GM23338 (cell line): ENCODE measurements at regions not wholly inside any gene's neighbourhood (a gene's known extent, or its start where the extent isn't known, plus 50 kb on each side); places are given as distances from the start of the nearest gene placed in this dataset.

Source experiments
- ATAC-seq: fragments of 200-7000 bp; cut with Tn5 transposase; 3 replicates; pipeline ENCODE4 v1.9.1; 2020
- DNase-seq: peaks from one replicate; pipeline ENCODE4 v3.0.0-alpha.2; 2015; ENCODE audit warnings: low spot score
- H2AFZ ChIP-seq: fragments of 200-600 bp; sonication (generic); 2 replicates; pipeline ENCODE4 v1.8.0; 2016; ENCODE audit warnings: antibody characterized with exemption, mild to moderate bottlenecking, moderate library complexity
- H3F3A ChIP-seq: fragments of 200-600 bp; sonication (generic); replicated peaks from 2 replicates; pipeline ENCODE4 v1.8.0; 2017; ENCODE audit warnings: antibody characterized with exemption, mixed run types, low read depth
- H3K27ac ChIP-seq: fragments of 200-600 bp; sonication (generic); 2 replicates; pipeline ENCODE4 v1.6.1; 2016; ENCODE audit warnings: low read depth
- H3K27me3 ChIP-seq: fragments of 200-600 bp; sonication (generic); 2 replicates; pipeline ENCODE4 v1.8.0; 2016; ENCODE audit warnings: mild to moderate bottlenecking, mixed run types, moderate library complexity; ENCODE audit not compliant: insufficient read depth
- H3K36me3 ChIP-seq: fragments of 200-600 bp; sonication (generic); 2 replicates; pipeline ENCODE4 v1.8.0; 2016; ENCODE audit warnings: mild to moderate bottlenecking; ENCODE audit not compliant: insufficient read depth
- H3K4me1 ChIP-seq: fragments of 200-600 bp; sonication (generic); 2 replicates; pipeline ENCODE4 v1.8.0; 2016; ENCODE audit warnings: mild to moderate bottlenecking, moderate library complexity; ENCODE audit not compliant: insufficient read depth
- H3K4me2 ChIP-seq: fragments of 200-600 bp; sonication (generic); 2 replicates; pipeline ENCODE4 v1.7.1; 2017; ENCODE audit warnings: mixed run types
- H3K4me3 ChIP-seq: fragments of 200-600 bp; sonication (generic); 2 replicates; pipeline ENCODE4 v1.6.1; 2016; ENCODE audit warnings: mixed run types
- H3K79me2 ChIP-seq: fragments of 200-600 bp; sonication (generic); replicated peaks from 2 replicates; pipeline ENCODE4 v1.8.0; 2017; ENCODE audit warnings: mild to moderate bottlenecking; ENCODE audit not compliant: insufficient read depth
- H3K9me2 ChIP-seq: fragments of 200-600 bp; sonication (generic); 2 replicates; pipeline ENCODE4 v1.8.0; 2017; ENCODE audit not compliant: insufficient read depth
- H4K20me1 ChIP-seq: fragments of 200-600 bp; sonication (generic); replicated peaks from 2 replicates; pipeline ENCODE4 v1.8.0; 2017; ENCODE audit warnings: mild to moderate bottlenecking; ENCODE audit not compliant: insufficient read depth
- H3K27ac Mint-ChIP-seq: 2 replicates; pipeline ENCODE4 v1.8.0; 2020; ENCODE audit warnings: inconsistent platforms, mild to moderate bottlenecking, moderate library complexity, mixed read lengths
- H3K27me3 Mint-ChIP-seq: 3 replicates; pipeline ENCODE4 v1.8.0; 2022; ENCODE audit warnings: low read depth, mild to moderate bottlenecking, moderate library complexity, mixed read lengths, inconsistent platforms; ENCODE audit not compliant: insufficient read depth, poor library complexity
- H3K36me3 Mint-ChIP-seq: 3 replicates; pipeline ENCODE4 v1.8.0; 2021; ENCODE audit warnings: low read depth, mild to moderate bottlenecking, inconsistent platforms, moderate library complexity, mixed read lengths
- H3K4me1 Mint-ChIP-seq: 3 replicates; pipeline ENCODE4 v1.8.0; 2020; ENCODE audit warnings: mild to moderate bottlenecking, inconsistent platforms, mixed read lengths
- H3K4me3 Mint-ChIP-seq: 3 replicates; pipeline ENCODE4 v1.8.0; 2021; ENCODE audit warnings: moderate library complexity, mild to moderate bottlenecking, inconsistent platforms, mixed read lengths
- H3K9me3 Mint-ChIP-seq: 3 replicates; pipeline ENCODE4 v1.8.0; 2020; ENCODE audit warnings: moderate library complexity, mild to moderate bottlenecking, inconsistent platforms, mixed read lengths
- EZH2 ChIP-seq: fragments of 200-600 bp; sonication (generic); IDR thresholded peaks from one replicate; pipeline ENCODE4 v1.8.0; 2017; ENCODE audit warnings: antibody characterized with exemption, mild to moderate bottlenecking, low read depth; ENCODE audit not compliant: unreplicated experiment
- EZH2phosphoT487 ChIP-seq: fragments of 200-600 bp; sonication (generic); IDR thresholded peaks from one replicate; pipeline ENCODE4 v1.8.1; 2018; ENCODE audit warnings: antibody characterized with exemption; ENCODE audit not compliant: unreplicated experiment
- NANOG ChIP-seq: IDR thresholded peaks from 2 replicates; pipeline ENCODE4 v1.6.1; 2016; ENCODE audit warnings: antibody characterized with exemption, borderline replicate concordance
- REST ChIP-seq: IDR thresholded peaks from one replicate; pipeline ENCODE4 v1.6.1; 2018; ENCODE audit warnings: antibody characterized with exemption; ENCODE audit not compliant: unreplicated experiment
- STAT1 ChIP-seq: IDR thresholded peaks from one replicate; pipeline ENCODE4 v1.6.1; 2016; ENCODE audit warnings: antibody characterized with exemption; ENCODE audit not compliant: unreplicated experiment
- ZNF114 ChIP-seq: fragments of 250-450 bp; sonication (Bioruptor Pico); IDR thresholded peaks from 2 replicates; pipeline ENCODE4 v1.5.0; 2020; ENCODE audit warnings: mild to moderate bottlenecking, moderate library complexity
- TF ChIP-seq, protein P1 (sequence below): IDR thresholded peaks from 2 replicates; pipeline ENCODE4 v1.6.1; 2016; ENCODE audit warnings: antibody characterized with exemption

DNA sequence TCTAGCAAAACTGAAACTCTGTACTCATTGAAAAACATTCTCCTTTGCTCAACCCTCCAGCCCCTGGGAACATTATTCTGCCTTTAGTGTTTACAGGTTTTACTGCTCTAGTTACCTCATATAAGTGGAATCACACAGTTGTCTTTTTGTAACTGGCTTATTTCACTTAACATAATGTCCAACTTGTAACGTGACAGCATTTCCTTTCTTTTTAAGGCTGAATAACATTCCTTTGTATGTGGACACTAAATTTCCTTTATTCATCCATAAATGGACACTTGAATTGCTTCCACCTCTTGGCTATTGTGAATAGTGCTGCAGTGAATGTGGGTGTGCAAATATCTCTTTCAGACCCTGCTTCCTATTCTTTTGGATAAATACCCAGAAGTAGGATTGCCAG lies 144.9 kb downstream of the ACTR3 start (continued):
- TF ChIP-seq, protein P1, sequence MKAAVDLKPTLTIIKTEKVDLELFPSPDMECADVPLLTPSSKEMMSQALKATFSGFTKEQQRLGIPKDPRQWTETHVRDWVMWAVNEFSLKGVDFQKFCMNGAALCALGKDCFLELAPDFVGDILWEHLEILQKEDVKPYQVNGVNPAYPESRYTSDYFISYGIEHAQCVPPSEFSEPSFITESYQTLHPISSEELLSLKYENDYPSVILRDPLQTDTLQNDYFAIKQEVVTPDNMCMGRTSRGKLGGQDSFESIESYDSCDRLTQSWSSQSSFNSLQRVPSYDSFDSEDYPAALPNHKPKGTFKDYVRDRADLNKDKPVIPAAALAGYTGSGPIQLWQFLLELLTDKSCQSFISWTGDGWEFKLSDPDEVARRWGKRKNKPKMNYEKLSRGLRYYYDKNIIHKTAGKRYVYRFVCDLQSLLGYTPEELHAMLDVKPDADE, result no peak
- TF ChIP-seq EZH2, result no peak
- TF ChIP-seq EZH2phosphoT487, result no peak
- no peak for TF ChIP-seq STAT1
- no peak for TF ChIP-seq NANOG

- Histone ChIP-seq H3K4me2 (no peak overlapping the region), H3F3A (no peaks in the 10 kb centered on the region), H3K36me3 (no peaks in the 10 kb centered on the region), H3K79me2 (no peaks in the 10 kb centered on the region), H4K20me1 (no peaks in the 10 kb centered on the region), H3K4me3 (no peak overlapping the region), H2AFZ (no peak overlapping the region), H3K27ac (no peak overlapping the region), H3K4me1 (peaks cover 4% of the 10 kb centered on the region; the same call in 1 of the 2 replicates), H3K27me3 (no peaks in the 10 kb centered on the region), H3K9me2 (no peaks in the 10 kb centered on the region)
- Mint-ChIP-seq H3K27me3 (no peaks in the 10 kb centered on the region), H3K4me3 (no peak overlapping the region), H3K9me3 (peaks cover 26% of the 10 kb centered on the region; the same call in 2 of the 3 replicates), H3K27ac (no peak overlapping the region), H3K36me3 (no peaks in the 10 kb centered on the region; the same call in 1 of the 3 replicates), H3K4me1 (peaks cover 4% of the 10 kb centered on the region)
- ATAC-seq (no peak), DNase-seq (no peak)
- TF ChIP-seq, protein P1, result no peak
- no peak for TF ChIP-seq EZH2
- no peak for TF ChIP-seq STAT1
- TF ChIP-seq ZNF114 (CRISPR knock-in tag), result no peak
Observed at GRCh38 chr2:114038710-114039109, 148.8 kb downstream of the ACTR3 start.

- Histone ChIP-seq H3K27ac (no peak overlapping the region), H4K20me1 (no peaks in the 10 kb centered on the region), H3K36me3 (no peaks in the 10 kb centered on the region), H3K4me2 (no peak overlapping the region), H3K9me2 (no peaks in the 10 kb centered on the region), H3K79me2 (no peaks in the 10 kb centered on the region), H3F3A (no peaks in the 10 kb centered on the region), H3K4me3 (no peak overlapping the region), H2AFZ (no peak overlapping the region), H3K27me3 (no peaks in the 10 kb centered on the region), H3K4me1 (no peaks in the 10 kb centered on the region)
- Mint-ChIP-seq H3K4me1 (no peaks in the 10 kb centered on the region), H3K36me3 (no peaks in the 10 kb centered on the region; the same call in 1 of the 3 replicates), H3K27me3 (no peaks in the 10 kb centered on the region), H3K27ac (no peak overlapping the region), H3K9me3 (peaks cover 27% of the 10 kb centered on the region; the same call in 2 of the 3 replicates), H3K4me3 (no peak overlapping the region)
- ATAC-seq (no peak), DNase-seq (no peak)
- TF ChIP-seq EZH2, result no peak
- no peak for TF ChIP-seq ZNF114 (CRISPR knock-in tag)
- no peak for TF ChIP-seq NANOG
- TF ChIP-seq STAT1, result no peak
- no peak for TF ChIP-seq REST
Observed at GRCh38 chr2:114039677-114040076, 149.8 kb downstream of the ACTR3 start.
